Activated gamma-delta T cell treated with Interleukin-2 at 50 U/mL for 16 hours (primary cell): ENCODE measurements at regions not wholly inside any gene's neighbourhood (a gene's known extent, or its start where the extent isn't known, plus 50 kb on each side); places are given as distances from the start of the nearest gene placed in this dataset.
"Not testable (repeated sequence)": the region's sequence is repeated elsewhere in the genome, so short reads cannot be mapped to it uniquely, and the experiment has no call there.

ENCODE experiments used
- DNase-seq: peaks from one replicate; pipeline ENCODE4 v3.0.0-alpha.2; 2020

DNA sequence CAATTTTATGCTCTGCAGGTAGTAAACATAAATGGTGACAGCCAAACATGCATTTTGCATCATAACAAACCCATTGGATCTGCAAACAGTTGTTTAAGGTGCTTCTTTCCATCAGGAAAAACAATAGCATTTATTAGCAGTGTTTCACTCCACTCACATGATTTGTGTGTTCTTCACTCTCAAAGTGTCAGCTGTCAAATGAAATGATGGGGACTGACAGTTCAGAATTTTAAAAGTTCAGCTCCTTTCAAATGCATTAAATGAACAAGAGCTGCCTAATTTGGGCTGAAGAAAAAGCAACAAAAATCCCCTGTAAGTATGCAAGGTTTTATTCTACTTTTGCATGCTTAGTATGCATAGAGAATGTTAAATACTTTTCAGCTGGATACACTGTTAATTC, 145.2 kb upstream of the CDIN1 start:
- DNase-seq: no peak

GRCh38 chr15:36438499-36438898, 140.9 kb upstream of the CDIN1 start:
- no peak for DNase-seq

- no peak for DNase-seq
These were observed 132.1 kb upstream of the CDIN1 start for GRCh38 chr15:36447373-36447772.

DNA sequence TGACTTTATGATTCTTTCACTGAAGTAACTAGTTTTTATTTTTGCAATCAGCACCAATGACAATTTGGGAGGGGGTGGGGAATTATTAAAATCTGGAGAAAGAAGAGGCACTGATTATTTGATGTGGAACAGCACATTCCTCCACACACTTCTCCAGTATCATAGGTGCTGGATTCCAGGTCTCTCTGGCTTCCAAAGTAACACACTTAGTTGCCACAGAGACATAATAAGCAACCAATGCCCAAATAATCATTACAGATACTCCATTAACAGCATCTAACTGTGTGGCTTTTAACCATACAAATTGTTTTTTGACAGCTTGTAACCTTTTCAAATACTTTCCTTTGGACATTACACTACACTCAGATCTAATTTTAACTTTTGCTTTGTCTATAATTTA, 131.0 kb upstream of the CDIN1 start:
- DNase-seq: no peak

DNA sequence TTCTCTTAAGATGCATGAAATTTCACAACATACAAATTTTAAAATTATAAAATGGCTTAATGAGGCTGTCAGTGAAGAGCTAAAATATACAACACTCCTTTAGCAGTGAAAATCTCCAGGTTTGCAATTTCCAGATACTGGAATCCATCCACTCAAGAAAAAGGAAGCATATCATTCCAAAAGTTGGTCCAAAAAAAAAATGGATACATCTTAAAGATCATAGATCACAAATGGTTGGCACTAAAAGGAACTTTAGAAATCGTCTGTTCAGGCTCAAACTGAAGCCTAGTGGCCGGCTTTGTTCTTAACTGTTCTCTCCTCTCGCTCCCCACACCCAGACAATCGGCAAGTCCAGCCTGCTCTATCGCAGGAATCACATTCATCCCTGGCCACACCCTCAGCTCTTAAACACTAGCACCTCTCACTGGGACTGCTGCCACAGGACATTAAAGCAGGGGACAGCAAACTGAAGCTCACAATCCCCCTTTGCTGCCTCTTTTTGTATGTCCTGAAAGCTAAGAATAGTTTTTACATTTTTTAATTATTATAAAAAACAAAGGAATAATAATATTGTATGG, 130.3 kb upstream of the CDIN1 start:
- DNase-seq: no peak

GRCh38 chr15:36449662-36450145, 129.7 kb upstream of the CDIN1 start:
- DNase-seq: no peak

- not testable (repeated sequence) for DNase-seq
These were observed 125.2 kb upstream of the CDIN1 start for GRCh38 chr15:36454244-36454643.

GRCh38 chr15:36458411-36458810, 121.0 kb upstream of the CDIN1 start:
- DNase-seq: no peak

- DNase-seq: no peak
These were observed 114.1 kb upstream of the CDIN1 start for GRCh38 chr15:36465304-36465703.

DNA sequence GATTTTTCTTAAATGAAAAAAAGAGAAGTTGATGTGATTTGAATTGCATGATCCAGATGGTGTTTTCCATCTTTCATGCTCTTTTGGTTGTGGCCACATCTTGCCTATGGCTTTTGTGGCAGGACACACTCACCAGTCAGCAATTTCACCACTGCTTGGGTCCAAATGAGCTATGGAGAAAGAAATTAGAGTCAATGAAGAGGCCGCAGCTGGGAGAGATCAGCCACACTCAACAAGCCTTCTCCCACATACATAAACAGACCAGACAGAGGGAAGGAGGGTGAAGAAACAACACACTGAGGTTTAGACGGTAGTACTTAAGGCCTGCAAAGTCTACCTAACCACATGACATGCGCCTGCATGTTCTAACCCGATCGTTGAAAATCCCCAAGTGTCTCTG, 110.7 kb upstream of the CDIN1 start:
- DNase-seq: no peak

GRCh38 chr15:36469311-36469966, 110.0 kb upstream of the CDIN1 start:
- DNase-seq: no peak

GRCh38 chr15:36472672-36473071, 106.8 kb upstream of the CDIN1 start:
- no peak for DNase-seq

DNA sequence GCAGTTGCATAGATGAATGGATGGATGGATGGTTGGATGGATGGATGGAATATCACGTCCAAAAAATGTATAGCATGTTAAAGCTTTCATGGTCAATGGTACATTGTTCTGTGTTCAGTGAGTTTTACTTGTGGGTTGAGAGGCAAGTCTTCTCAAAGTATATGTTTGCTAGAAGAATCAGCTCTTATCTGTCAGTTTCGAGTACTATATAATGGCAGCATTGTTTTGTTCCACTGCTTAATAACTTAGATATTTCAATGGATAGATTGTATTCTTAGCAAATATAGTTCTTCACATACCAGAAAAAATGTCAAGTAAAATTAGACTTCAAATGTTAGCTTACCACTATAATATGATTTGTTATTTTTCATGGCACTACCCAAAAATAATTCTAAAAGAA, 100.9 kb upstream of the CDIN1 start:
- no peak for DNase-seq

- no peak for DNase-seq
These were observed 100.1 kb upstream of the CDIN1 start for GRCh38 chr15:36479200-36479896.

DNA sequence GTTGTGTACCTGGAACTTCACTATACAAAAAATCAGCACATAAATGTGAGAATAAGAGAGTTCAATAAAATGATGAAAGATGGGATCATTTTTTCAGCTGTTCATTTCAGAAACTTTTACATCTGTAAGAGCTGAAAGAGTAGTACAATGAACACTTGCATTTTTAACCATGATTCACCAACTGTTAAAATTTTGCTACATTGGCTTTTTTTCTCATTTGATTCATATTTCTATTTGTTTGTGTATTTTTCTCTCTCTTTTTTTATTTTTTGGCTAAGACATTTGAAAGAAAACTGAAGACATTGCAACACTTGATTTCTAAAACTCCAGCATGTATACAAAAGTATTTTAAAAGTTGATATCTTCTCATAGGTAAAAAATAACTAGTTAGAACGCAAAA, 98.3 kb upstream of the CDIN1 start:
- no peak for DNase-seq

GRCh38 chr15:36483409-36483808, 96.0 kb upstream of the CDIN1 start:
- DNase-seq: no peak

GRCh38 chr15:36484038-36484778, 95.2 kb upstream of the CDIN1 start:
- no peak for DNase-seq

- no peak for DNase-seq
These were observed 87.5 kb upstream of the CDIN1 start for GRCh38 chr15:36491912-36492311.

DNA sequence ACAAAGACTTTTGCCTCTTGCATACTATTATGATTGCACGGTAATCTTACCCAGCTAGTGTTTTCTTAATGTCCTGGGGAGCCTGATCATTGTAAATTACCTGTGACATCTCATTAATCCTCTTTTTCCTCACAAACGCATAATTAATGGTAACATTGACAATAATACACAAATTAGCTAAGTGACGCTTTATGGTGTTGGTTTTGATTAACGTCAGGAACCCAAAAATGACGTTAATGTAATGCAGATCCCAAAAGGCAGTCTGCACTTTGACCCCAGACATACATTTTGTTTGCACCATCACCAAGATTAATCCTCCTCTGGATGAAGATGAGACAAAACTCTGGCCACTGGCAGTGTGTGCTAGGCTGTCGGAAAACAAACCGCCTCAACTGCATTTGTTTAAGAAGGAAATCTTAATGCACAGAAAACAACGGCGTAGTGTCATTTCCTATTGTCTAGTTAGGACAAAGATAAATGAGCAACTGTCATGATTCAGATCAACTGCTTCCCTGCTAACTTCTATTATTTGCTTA, 83.9 kb upstream of the CDIN1 start:
- no peak for DNase-seq

DNA sequence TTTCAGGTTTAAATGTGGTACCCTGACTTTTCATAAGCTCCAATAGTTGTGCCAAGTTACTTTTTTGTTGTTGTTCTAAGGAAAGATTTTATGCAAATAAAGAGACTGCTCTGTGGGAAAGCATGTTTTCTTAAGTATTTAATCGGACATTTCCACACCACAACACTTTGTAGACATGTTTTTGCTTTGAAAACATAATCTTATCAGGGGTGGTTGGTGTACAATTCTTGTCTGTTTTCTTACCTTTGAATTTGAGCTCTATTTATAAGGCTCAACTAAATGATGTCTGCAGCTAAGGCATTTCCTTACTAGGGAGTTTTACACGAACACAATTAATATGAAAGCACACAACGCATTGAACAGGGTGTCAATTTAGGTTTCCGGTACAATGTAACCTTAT, 81.5 kb upstream of the CDIN1 start:
- no peak for DNase-seq

DNA sequence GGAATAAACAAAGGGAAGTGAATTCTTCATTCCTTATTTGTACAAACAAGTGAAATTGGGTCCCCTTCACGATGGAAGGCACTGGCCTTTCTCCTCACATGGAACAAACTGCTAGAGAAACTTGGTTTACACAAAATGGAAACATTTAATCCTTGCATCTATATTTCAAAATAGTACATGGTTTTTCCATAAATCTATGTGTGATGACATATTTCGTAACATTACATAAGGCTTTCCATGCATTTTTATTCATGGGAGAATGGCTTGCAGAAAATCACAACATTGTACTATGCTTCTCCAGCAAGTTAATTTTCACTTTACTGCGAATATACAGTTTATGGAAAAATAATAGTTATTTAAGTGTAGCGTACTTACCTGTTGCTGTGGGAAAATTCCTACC, 81.0 kb upstream of the CDIN1 start:
- no peak for DNase-seq

- no peak for DNase-seq
These were observed 80.5 kb upstream of the CDIN1 start for GRCh38 chr15:36498916-36499315.
